ENCODE measurements at regions not wholly inside any gene's neighbourhood (a gene's known extent, or its start where the extent isn't known, plus 50 kb on each side); places are given as distances from the start of the nearest gene placed in this dataset.

- POLR2A ChIA-PET (ENCODE audit: partially characterized antibody): interaction anchor here (0.6 kb wide), 1 partner anchor 55 kb away, joined by 3 read pairs; no protein-coding TSS in a partner anchor
- FAIRE-seq (no peak), DNase-seq (ENCODE audit: low read depth in 1 of 2, low spot score in 2 of 2) (no peak)
- 94% methylated on average over 8 of the region's 8 CpGs; no CpG with 5 or more reads in 1 of the 2 experiments for WGBS, 2 experiments (ENCODE audit: extremely low coverage in 1 of 2, insufficient coverage in 1 of 2, insufficient read length in 1 of 2, insufficient replicate concordance in 2 of 2, low coverage in 1 of 2, low lambda C conversion rate in 2 of 2, missing lambda C conversion rate in 1 of 2)
- no peaks in the 10 kb centered on the region for H3K36me3 ChIP-seq (ENCODE audit: control insufficient read depth in 2 of 4, insufficient read depth in 4 of 4, low read length in 3 of 4)
- no peak overlapping the region for H2BK15ac ChIP-seq (ENCODE audit: low read length)
- no peak overlapping the region for H3K4me2 ChIP-seq (ENCODE audit: insufficient read depth in 1 of 2, low read depth in 2 of 2, low read length in 2 of 2)
- no peaks in the 10 kb centered on the region for H3K23me2 ChIP-seq (ENCODE audit: low read depth, low read length)
- H3K14ac ChIP-seq (ENCODE audit: insufficient read length): no peak overlapping the region
- H3K4me3 ChIP-seq (ENCODE audit: extremely low read depth in 1 of 4, insufficient read depth in 2 of 4, low read depth in 3 of 4, low read length in 4 of 4): no peak overlapping the region
- TF ChIP-seq TCF12 (IDR thresholded peaks at IDR 0.05; ENCODE audit: low read depth, low read length) (no peak), CBX8 (IDR thresholded peaks at IDR 0.05; ENCODE audit: borderline replicate concordance, low read depth, low read length) (no peak), GTF2F1 (IDR thresholded peaks at IDR 0.05; ENCODE audit: borderline replicate concordance, low read depth, low read length) (no peak), BRCA1 (IDR thresholded peaks at IDR 0.05; ENCODE audit: low read depth, low read length) (no peak), BCL11A (IDR thresholded peaks at IDR 0.05; ENCODE audit: low read depth in 2 of 2, low read length in 2 of 2) (no peak), KDM1A (IDR thresholded peaks at IDR 0.05; ENCODE audit: borderline replicate concordance, low read length) (no peak), JUN (IDR thresholded peaks at IDR 0.05; ENCODE audit: low read depth, low read length) (no peak), RBBP5 (IDR thresholded peaks at IDR 0.05; ENCODE audit: borderline replicate concordance, low read depth, low read length) (no peak), SIRT6 (IDR thresholded peaks at IDR 0.05; ENCODE audit: low read length) (no peak), CHD1 (IDR thresholded peaks at IDR 0.05; ENCODE audit: low read depth, low read length) (no peak), SAP30 (IDR thresholded peaks at IDR 0.05; ENCODE audit: insufficient read depth, insufficient replicate concordance, low read length) (no peak), JUND (IDR thresholded peaks at IDR 0.05; ENCODE audit: low read length) (no peak), SIN3A (conservative IDR thresholded peaks at IDR 0.05 in 1 of 2, IDR thresholded peaks at IDR 0.05 in 1 of 2; ENCODE audit: low read depth in 1 of 2, low read length in 2 of 2) (no peak)
- no peak overlapping the region for H2BK5ac ChIP-seq (ENCODE audit: low read depth, low read length)
- H3K27me3 ChIP-seq (replicated peaks in 1 of 4; ENCODE audit: control insufficient read depth in 3 of 4, extremely low read depth in 1 of 4, insufficient read depth in 3 of 4, low read length in 3 of 4): peaks cover 0 to 2% (median 0%) of the 10 kb centered on the region in 4 experiments; a peak in 1 of 7 replicates
- H2AK5ac ChIP-seq (ENCODE audit: low read depth, low read length): no peak overlapping the region
- H3K79me1 ChIP-seq (ENCODE audit: low read depth, low read length): no peaks in the 10 kb centered on the region
- H3K79me2 ChIP-seq (ENCODE audit: control insufficient read depth in 1 of 2, insufficient read depth in 2 of 2, low read length in 2 of 2): no peaks in the 10 kb centered on the region
- H3K9me3 ChIP-seq (ENCODE audit: insufficient read depth in 2 of 2, low read depth in 1 of 2, low read length in 1 of 2): no peaks in the 10 kb centered on the region
- no peak overlapping the region for H4K5ac ChIP-seq (ENCODE audit: insufficient read length, low read depth, low read length)
- H3K27ac ChIP-seq (ENCODE audit: low read depth, low read length): no peak overlapping the region
- no peak overlapping the region for H4K8ac ChIP-seq (ENCODE audit: extremely low read depth, insufficient read depth, low read length)
- H2BK120ac ChIP-seq (replicated peaks; ENCODE audit: low read depth, low read length): no peak overlapping the region
- H3K4ac ChIP-seq (replicated peaks; ENCODE audit: insufficient read length, low read depth, low read length): no peak overlapping the region
- no peak overlapping the region for H3K56ac ChIP-seq (replicated peaks; ENCODE audit: insufficient read length, low read depth, low read length)
- no peak overlapping the region for H3K9ac ChIP-seq (replicated peaks in 1 of 4; ENCODE audit: extremely low read depth in 1 of 4, low read depth in 3 of 4, low read length in 3 of 4)
- no peak overlapping the region for H2BK20ac ChIP-seq (ENCODE audit: low read length)
- H4K20me1 ChIP-seq (replicated peaks in 1 of 2; ENCODE audit: control insufficient read depth in 1 of 2, insufficient read depth in 2 of 2, low read length in 2 of 2): no peaks in the 10 kb centered on the region
- no peak overlapping the region for H4K91ac ChIP-seq (replicated peaks; ENCODE audit: insufficient read length, low read length)
- peaks cover 0 to 3% (median 0%) of the 10 kb centered on the region in 4 experiments; a peak in 1 of 7 replicates for H3K4me1 ChIP-seq (replicated peaks in 1 of 4; ENCODE audit: control insufficient read depth in 3 of 4, insufficient read depth in 4 of 4, low read length in 3 of 4)
- no peak overlapping the region for H3K23ac ChIP-seq (ENCODE audit: insufficient read length)
- CTCF ChIA-PET (ENCODE audit: partially characterized antibody): no interaction called here
- no peak overlapping the region for H2BK12ac ChIP-seq (ENCODE audit: low read depth, low read length)
- no peak overlapping the region for H3K18ac ChIP-seq (ENCODE audit: extremely low read depth, low read length)
- no peak overlapping the region for H2AFZ ChIP-seq (ENCODE audit: low read length)
Measured at GRCh38 chr7:27405780-27406179, 163.2 kb downstream of the EVX1 start.
